GM19372 (cell line): ENCODE measurements at regions not wholly inside any gene's neighbourhood (a gene's known extent, or its start where the extent isn't known, plus 50 kb on each side); places are given as distances from the start of the nearest gene placed in this dataset.

ENCODE experiments used
- ATAC-seq: cut with Tn5 transposase; IDR thresholded peaks from one replicate; pipeline ENCODE4 v1.9.1; 2021; ENCODE audit warnings: mild to moderate bottlenecking, low read depth, moderate library complexity; ENCODE audit not compliant: unreplicated experiment

DNA sequence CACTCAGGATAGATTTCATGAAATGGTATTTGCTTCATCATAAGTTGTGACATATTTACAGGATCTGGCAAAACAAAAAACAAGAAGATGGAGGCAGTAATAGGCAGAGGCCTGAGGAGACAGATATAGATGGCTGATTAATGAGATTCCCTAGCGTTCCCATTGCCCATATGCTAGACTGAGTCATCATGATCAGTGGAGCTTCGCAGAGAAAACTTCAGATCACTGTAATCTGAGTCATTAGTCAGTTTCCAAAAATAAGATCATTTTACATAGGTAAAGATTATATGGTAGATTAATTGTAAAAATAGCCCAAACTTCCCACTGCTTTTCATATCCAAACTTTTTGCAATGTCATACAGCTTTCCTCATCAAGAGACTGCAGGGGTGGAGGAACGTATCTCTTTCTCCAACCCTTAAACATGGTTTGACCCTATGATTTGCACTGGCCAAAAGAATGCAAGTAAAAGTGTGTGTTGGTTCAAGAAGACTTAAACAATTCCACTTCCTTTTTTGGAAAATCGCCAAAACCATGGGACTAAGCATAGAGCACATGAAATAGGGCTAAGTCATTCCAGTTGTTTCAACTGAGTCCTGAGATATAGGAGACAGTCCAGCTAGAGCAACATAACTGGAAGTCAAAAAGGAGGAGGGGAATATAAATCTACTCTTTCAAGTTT, 626.0 kb downstream of the RNF144B start:
- no peak for ATAC-seq

DNA sequence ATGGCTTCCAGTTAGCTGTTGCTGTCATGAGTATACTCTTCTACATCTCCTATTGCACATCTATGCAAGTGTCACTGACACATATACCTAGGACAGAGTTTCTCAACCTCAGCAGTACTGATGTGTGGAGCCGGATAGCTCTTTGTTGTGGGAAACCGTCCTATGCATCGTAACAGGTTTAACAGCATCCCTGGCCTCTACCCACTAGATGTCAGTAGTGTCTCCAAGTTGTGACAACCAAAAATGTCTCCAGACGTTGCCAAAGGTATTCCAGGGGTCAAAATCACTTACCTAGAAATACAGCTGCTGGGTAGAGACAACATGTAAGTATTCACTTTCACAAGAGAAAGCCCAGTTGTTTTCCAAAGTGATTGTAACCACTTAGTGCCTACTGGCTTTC, 637.6 kb downstream of the RNF144B start:
- ATAC-seq: no peak

- no peak for ATAC-seq
Measured at GRCh38 chr6:19028201-19028600, 641.1 kb downstream of the RNF144B start.

DNA sequence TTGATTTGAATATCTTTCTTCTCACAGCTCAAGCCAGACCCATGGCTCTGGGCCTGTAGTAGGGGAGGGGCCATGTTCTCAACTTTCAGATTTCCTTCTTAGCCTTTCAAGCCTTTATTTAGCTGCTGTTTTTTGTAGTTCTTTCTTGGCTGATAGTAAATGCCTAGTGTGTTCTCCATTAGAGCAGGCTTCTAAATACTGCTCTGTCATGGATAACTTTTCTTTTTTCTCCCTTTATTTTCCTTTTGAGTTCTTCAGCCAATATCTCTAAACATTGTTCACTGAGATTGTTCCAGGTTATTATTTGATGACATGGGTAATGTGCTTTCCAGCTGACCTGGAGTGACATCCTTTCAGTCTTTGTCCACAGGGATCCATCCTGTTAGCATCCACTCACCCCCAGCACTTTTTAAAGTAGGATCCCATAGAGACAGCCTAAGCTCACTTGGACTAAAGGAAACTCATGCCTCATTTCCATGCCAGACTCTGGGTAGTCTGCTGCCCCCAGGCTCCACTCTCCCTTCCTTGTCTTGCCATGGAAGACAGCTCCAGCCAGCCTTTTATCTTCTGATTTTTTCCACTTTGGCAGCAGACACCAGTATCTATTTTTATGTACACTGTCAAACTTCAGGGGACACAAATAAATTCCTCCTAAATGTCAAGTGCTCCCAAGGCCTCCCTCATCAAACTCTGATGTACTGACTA, 645.6 kb downstream of the RNF144B start:
- ATAC-seq: no peak

GRCh38 chr6:19033683-19034082, 646.5 kb downstream of the RNF144B start:
- no peak for ATAC-seq

GRCh38 chr6:19034986-19035385, 647.8 kb downstream of the RNF144B start:
- ATAC-seq: no peak

GRCh38 chr6:19035461-19036195, 648.5 kb downstream of the RNF144B start:
- no peak for ATAC-seq

DNA sequence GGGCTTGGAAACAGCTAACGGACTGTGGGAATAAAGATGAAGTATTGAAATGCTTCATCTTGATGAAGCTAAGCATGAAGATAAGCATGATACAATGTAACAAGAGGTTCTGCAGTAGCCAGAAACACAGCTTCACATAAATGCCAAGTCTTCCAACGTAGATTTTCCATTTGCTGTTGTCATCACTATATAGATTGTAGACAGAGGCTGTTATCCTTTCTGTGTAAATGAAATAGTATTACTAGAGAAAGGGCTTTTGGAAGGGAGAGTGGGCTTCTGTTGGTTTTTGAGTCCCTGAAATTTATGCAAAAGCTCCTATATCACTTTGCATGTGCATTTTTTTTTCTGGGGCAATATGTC, 649.0 kb downstream of the RNF144B start:
- no peak for ATAC-seq

- no peak for ATAC-seq
Measured at GRCh38 chr6:19037607-19038006, 650.5 kb downstream of the RNF144B start.

DNA sequence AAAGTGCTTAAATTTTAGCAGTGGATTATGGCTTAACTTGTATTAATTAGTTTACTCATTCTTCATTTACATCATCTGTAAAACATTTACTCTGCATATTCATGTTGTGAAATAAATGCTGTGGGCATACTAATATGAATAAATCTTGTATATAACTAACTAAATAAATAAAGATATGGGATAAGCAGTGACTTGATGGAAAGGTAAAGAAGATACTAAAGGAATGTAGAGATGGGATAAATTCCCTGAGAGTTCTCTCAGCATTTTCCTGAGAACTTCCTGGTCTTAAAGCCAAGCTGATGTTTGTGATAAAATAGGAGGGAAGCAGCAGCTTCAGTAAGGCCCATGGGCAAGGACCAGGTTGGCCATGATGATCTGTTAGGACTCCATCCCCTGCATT, 652.1 kb downstream of the RNF144B start:
- ATAC-seq: no peak

DNA sequence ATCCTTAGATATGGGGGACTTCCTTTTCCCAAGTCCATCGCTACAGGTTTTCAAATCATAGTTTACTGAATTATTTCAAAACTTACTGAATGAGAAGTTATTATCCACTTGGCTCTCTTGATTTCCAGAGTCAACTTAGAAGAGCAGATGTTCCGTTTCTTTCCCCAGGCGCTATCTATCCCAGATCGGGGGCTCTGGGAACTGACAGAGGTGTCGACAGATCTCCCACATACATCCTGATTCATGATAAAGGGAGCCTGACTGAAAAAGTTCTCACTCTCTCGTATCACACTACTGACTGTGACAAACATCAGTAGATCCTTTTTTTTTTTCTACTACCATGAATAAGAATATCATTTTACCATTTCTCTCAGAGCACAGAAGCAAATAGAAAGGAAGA, 654.8 kb downstream of the RNF144B start:
- no peak for ATAC-seq

DNA sequence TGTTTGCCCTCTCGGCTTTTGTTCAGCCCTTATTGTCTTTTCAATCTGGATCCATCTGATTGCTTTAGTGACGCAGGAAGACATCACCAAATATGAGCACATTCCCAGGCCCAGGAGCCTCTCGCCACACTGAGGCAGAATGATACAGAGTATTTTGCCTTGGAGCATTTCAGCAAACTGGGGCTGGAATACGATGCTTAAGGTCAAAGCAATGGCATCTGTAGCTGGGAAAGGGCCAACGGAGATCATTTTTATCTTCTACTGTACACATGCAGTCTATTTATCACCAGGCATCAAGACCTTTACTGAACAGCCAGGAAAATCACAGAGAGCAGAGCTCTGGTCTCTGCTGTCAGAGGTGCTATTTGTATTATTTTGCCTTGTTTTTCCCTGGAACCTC, 655.3 kb downstream of the RNF144B start:
- ATAC-seq: no peak

DNA sequence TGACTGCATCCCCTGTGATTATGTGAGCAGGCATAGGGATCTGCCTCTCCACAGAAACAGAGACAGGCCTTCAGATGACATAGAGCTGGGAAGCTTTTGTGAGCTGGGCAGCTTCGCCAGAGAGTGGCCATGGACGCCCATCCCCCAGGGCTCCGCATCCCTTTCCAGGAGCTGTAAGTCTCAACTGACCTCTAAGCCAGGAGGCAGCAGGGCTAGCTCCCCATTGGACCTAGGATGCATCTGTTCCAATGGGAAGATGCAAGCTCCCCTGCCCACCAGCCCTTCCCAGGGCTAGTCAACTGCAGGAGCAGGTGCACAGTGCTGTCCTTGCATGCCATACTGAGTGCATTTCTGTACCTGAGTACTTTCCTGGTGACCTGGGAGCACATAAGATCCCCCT, 663.6 kb downstream of the RNF144B start:
- no peak for ATAC-seq

- ATAC-seq: no peak
Measured at GRCh38 chr6:19052219-19052618, 665.1 kb downstream of the RNF144B start.

- ATAC-seq: no peak
Measured at GRCh38 chr6:19059102-19059501, 672.0 kb downstream of the RNF144B start.

- ATAC-seq: no peak
Measured at GRCh38 chr6:19067165-19067564, 680.0 kb downstream of the RNF144B start.

DNA sequence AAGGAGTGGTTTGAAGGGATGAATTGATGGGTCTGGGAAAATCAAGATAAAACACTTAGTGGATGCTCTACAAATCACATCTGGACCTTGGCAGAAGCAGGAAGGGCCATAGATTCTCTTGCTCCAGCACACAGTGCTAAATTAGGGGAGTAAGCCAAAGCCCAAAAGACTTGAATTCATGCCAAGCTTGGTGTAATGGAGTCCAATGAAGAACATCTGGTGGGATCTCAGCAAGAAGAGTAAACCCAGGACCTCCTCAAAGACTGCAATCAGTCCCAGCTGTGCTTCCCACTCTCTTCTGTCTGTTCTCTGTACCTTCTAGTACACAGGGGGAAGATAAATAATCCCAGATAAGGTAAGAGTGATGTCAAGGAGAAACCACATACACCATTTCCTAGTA, 683.4 kb downstream of the RNF144B start:
- no peak for ATAC-seq

DNA sequence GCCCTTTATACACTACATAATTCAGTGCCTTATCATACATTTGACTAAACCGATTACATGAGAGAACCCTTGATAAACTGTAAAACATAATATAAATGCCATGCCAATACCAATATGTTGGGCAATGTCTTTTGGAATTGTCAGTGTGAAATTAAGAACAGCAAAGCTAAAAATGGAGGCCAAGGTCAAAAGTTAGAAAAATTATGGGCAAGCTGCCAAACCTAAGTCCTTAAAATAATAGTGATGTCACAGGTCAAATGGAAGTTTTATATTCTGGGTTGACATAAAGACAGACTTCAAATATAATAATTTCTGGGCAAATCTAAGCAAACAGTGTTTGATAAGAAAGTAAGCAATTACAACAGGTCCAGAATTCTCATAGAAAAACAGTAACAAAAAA, 696.7 kb downstream of the RNF144B start:
- ATAC-seq: no peak

DNA sequence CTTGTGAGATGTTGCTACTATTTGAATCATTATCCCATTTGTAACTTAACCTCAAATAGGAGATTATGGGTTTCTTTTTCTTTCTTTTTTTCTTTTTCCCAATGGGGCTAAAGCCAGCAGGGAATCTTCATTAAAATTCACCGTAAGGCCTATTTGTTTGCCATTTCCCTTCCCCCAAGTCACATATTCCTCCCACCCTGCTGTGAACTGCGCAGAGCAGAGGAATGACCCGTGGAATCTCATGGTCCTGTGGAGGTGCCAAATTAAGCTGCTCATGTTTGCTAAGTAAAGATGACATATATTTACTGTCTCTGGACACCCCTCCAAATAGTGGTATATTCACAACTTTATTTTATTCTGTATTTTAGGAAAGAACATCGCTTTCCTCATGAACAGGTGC, 699.3 kb downstream of the RNF144B start:
- ATAC-seq: no peak

DNA sequence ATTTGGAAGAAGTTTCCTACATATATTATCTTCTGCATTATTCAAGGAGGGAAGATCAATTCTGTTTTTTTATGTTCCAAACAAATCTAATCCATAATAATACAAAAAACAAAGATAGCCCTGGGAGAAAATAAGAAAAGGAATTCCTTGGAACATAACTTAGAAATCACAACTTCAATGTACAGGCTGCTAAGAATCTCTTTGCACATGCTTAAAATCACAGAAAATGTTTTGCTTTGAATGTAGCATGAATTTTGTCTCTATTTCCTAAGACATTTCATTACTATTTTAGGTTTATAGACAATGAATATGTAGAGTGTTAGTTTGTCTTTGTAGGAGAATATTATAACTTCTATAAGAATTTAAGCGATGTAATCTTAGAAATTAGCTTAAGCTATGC, 700.1 kb downstream of the RNF144B start:
- no peak for ATAC-seq

DNA sequence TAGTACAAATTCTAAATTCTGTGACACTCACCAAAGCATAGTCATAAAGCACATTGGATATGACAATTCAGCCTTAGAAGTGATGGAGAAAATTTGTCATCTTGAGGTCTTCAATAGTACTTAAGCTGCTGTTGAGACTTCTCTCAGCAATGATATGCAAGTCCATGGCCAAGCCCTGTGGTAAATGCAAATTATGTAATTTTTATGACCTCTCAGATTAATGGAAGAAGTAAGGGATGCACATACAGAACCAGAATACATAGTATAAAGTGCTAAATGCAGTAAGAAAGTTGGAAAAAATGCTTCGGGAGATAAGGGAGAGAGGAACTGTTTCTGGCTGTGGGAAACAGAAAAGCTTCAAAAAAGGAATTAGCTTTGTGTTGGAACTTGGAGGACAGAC, 700.7 kb downstream of the RNF144B start:
- ATAC-seq: no peak

- ATAC-seq: no peak
Measured at GRCh38 chr6:19100752-19101151, 713.6 kb downstream of the RNF144B start.
